Testis (tissue), 2 donors: ENCODE measurements at regions not wholly inside any gene's neighbourhood (a gene's known extent, or its start where the extent isn't known, plus 50 kb on each side); places are given as distances from the start of the nearest gene placed in this dataset.

Experiments used
- DNase-seq: peaks from one replicate; pipeline ENCODE4 v3.0.0-alpha.2; 2019
- H3K27ac ChIP-seq, 2 donors: fragments of 200-600 bp; sonication (generic); one replicate each; pipeline ENCODE4 v1.5.1; 2019
- H3K27me3 ChIP-seq: fragments of 200-600 bp; sonication (generic); one replicate; pipeline ENCODE4 v1.5.1; 2019
- H3K36me3 ChIP-seq: fragments of 200-600 bp; sonication (generic); one replicate; pipeline ENCODE4 v1.5.1; 2017; ENCODE audit warnings: low read depth; ENCODE audit errors: missing control alignments
- H3K4me1 ChIP-seq: fragments of 200-600 bp; sonication (generic); one replicate; pipeline ENCODE4 v1.5.1; 2019
- H3K4me3 ChIP-seq, 2 donors: fragments of 200-600 bp; sonication (generic); one replicate each; pipeline ENCODE4 v1.5.1; 2017 to 2019
- H3K9me3 ChIP-seq: fragments of 200-600 bp; sonication (generic); one replicate; pipeline ENCODE4 v1.5.1; 2017
- POLR2A ChIP-seq: fragments of 450-650 bp; IDR thresholded peaks from one replicate; pipeline ENCODE4 v1.6.1; 2017; ENCODE audit warnings: antibody characterized with exemption, mild to moderate bottlenecking, moderate library complexity
- WGBS, 2 donors: methylation state at CpG; one replicate each; pipeline ENCODE4 v1.1.5; 2018; 5-methylcytosine and 5-hydroxymethylcytosine counted together
- intact Hi-C: fragments of 100-400 bp; cut with DNase I; formaldehyde crosslinking; loops from one replicate; pipeline ENCODE4 v1.15.1; 2023; ENCODE audit warnings: low total_unique reads
- TF ChIP-seq, protein P1 (sequence below), 3 experiments: fragments of 450-650 bp in 2 of 3; fragments of 200-600 bp in 1 of 3; sonication (generic) in 1 of 3; IDR thresholded peaks; one replicate each; pipeline ENCODE4 v1.5.1; 2016 to 2019; ENCODE audit warnings: antibody characterized with exemption in 3 of 3, mild to moderate bottlenecking in 2 of 3, moderate library complexity in 1 of 3

DNA sequence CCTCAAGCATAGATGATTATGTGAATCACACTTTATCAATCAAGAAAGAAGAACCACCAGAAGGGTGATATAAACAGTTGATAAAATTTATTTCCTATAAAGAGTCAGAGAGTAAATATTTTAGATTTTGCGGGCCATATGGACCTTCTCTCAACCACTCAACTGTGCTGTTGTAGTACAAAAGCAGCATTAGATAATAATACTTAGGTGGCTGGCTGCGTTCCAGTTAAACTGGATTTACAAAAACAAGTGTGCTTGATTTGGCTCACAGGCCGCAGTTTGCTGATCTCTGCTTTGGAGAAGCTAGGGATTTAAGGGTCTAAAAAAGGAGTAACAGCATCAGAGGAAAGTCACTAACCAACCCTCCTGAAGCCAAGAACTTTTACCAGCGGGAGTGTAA, 1406.0 kb downstream of the KCNT2 start:
- Histone ChIP-seq H3K36me3 (no peaks in the 10 kb centered on the region), H3K27ac (no peak overlapping the region), H3K27me3 (no peaks in the 10 kb centered on the region), H3K4me1 (no peaks in the 10 kb centered on the region), H3K9me3 (no peaks in the 10 kb centered on the region), H3K4me3 (no peak overlapping the region)
- 74% methylated on average over 4 of the region's 4 CpGs for WGBS, 2 donors
- no peak for TF ChIP-seq POLR2A
- TF ChIP-seq, protein P1, sequence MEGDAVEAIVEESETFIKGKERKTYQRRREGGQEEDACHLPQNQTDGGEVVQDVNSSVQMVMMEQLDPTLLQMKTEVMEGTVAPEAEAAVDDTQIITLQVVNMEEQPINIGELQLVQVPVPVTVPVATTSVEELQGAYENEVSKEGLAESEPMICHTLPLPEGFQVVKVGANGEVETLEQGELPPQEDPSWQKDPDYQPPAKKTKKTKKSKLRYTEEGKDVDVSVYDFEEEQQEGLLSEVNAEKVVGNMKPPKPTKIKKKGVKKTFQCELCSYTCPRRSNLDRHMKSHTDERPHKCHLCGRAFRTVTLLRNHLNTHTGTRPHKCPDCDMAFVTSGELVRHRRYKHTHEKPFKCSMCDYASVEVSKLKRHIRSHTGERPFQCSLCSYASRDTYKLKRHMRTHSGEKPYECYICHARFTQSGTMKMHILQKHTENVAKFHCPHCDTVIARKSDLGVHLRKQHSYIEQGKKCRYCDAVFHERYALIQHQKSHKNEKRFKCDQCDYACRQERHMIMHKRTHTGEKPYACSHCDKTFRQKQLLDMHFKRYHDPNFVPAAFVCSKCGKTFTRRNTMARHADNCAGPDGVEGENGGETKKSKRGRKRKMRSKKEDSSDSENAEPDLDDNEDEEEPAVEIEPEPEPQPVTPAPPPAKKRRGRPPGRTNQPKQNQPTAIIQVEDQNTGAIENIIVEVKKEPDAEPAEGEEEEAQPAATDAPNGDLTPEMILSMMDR (IDR thresholded peaks at IDR 0.05): no peak
- no peak for DNase-seq
- intact Hi-C loops: no loop called here

DNA sequence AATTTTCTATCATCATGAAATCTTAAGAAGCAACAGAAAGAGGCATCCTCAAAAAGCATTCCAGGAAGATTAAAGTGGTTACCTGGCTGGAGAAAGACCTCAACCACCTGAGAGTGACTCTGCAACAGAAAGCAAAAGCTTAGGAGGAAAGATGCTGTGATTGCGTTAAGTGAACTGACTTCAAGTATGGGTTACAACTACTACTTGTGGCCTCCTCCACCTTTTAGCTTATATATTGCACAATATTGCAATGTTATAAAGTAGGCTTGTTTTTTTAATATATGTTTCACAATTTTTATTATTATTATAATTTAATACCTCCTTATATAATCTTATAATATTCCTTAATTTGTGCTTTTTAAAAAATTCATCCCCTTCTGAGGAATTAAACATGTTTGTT, 1407.5 kb downstream of the KCNT2 start:
- Histone ChIP-seq H3K27me3 (no peaks in the 10 kb centered on the region), H3K4me1 (no peaks in the 10 kb centered on the region), H3K9me3 (no peaks in the 10 kb centered on the region), H3K36me3 (no peaks in the 10 kb centered on the region), H3K27ac (no peak overlapping the region), H3K4me3 (no peak overlapping the region)
- DNase-seq: no peak
- no peak for TF ChIP-seq POLR2A
- TF ChIP-seq, protein P1 (IDR thresholded peaks at IDR 0.05): no peak
- 100% methylated on average over 1 of the region's 1 CpG for WGBS, 2 donors
- intact Hi-C loops: no loop called here

DNA sequence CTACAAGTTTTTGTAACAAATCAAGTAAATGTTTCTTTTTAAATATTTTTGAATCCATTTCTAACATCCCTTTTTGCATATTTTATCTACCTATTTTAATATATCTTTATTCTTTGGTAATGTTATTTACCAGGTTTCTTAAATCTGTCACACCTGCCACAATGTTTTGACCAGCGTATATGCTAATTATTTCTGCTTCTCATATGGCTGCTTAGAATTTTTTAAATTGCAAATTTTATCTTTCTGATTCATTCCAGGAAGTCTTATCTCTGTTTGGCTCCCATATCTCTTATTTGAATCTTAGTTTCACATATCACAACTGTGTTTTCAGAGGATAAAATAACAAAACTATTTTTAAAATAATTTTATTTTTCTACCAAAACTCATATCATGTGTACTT, 1411.1 kb downstream of the KCNT2 start:
- WGBS, 2 donors: 94% methylated on average over 1 of the region's 1 CpG
- intact Hi-C loops: no loop called here
- no peaks in the 10 kb centered on the region for H3K4me1 ChIP-seq
- no peaks in the 10 kb centered on the region for H3K9me3 ChIP-seq
- H3K4me3 ChIP-seq: no peak overlapping the region
- H3K36me3 ChIP-seq: no peaks in the 10 kb centered on the region
- no peak overlapping the region for H3K27ac ChIP-seq
- H3K27me3 ChIP-seq: no peaks in the 10 kb centered on the region
- no peak for DNase-seq
- TF ChIP-seq, protein P1 (IDR thresholded peaks at IDR 0.05): no peak
- TF ChIP-seq POLR2A: no peak

DNA sequence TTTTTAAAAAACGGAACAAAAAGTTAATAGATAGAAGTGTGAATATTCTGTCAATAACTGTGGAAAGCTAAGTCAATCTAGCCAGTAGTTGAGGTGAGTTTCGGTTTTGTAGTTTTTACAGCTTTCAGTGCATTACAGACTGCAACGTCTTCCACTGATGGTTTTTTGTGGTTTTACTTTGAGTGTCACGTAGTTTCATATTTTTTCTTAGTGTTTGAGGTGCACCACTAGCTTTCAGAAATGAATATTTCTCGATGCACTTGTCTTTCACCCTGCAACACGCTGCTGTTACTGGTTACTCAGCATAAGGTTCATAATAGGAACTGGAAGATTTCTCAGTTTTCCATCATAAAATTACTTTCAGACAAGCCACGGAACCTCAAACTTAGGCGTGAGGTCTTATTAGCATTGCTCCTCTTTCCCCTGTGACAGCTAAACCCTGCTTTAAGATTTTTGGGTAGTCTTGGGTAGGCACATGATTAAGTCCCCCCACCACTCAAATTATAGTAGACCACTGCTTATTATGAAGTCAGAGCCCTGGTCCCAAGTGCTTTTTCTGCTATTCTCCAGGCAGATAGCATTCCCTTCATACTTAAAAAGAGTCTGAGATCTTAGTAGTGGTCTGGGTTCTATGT, 1412.7 kb downstream of the KCNT2 start:
- no peak for DNase-seq
- WGBS, 2 donors: 83 to 85% methylated on average over 8 of the region's 8 CpGs
- Histone ChIP-seq H3K27me3 (no peaks in the 10 kb centered on the region), H3K36me3 (no peaks in the 10 kb centered on the region), H3K9me3 (no peaks in the 10 kb centered on the region), H3K4me3 (no peak overlapping the region), H3K27ac (no peak overlapping the region), H3K4me1 (no peaks in the 10 kb centered on the region)
- intact Hi-C loops: no loop called here
- TF ChIP-seq, protein P1 (IDR thresholded peaks at IDR 0.05): no peak
- TF ChIP-seq POLR2A: no peak

DNA sequence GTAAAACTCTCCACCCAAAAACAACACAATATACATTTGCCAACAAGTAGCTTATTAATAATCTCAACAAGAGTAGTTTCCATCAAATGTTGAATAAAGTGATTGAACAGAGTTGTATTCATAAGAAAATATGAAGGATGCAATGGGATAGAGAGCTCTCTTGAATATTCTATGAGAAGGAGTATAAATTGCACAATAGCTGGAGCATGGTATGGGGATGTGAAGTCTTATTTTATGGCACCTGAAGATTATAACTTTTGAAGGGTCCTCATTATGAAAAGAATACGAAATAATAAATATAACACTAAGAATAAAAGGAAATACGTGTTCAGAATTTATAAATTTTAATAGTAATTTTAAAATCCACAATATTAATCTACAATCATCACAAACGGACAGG, 1415.1 kb downstream of the KCNT2 start:
- WGBS, 2 donors: 94% methylated on average over 3 of the region's 3 CpGs
- H3K27me3 ChIP-seq: no peaks in the 10 kb centered on the region
- intact Hi-C loops: no loop called here
- no peak overlapping the region for H3K27ac ChIP-seq
- TF ChIP-seq, protein P1 (IDR thresholded peaks at IDR 0.05): no peak
- TF ChIP-seq POLR2A: no peak
- H3K4me3 ChIP-seq: no peak overlapping the region
- no peak for DNase-seq
- no peaks in the 10 kb centered on the region for H3K4me1 ChIP-seq
- H3K9me3 ChIP-seq: no peaks in the 10 kb centered on the region
- H3K36me3 ChIP-seq: no peaks in the 10 kb centered on the region
